HT-29 (cell line): ENCODE measurements at regions not wholly inside any gene's neighbourhood (a gene's known extent, or its start where the extent isn't known, plus 50 kb on each side); places are given as distances from the start of the nearest gene placed in this dataset.

Experiments
- DNase-seq: peaks from one replicate; pipeline ENCODE4 v3.0.0-alpha.2; 2015; ENCODE audit warnings: low spot score

DNA sequence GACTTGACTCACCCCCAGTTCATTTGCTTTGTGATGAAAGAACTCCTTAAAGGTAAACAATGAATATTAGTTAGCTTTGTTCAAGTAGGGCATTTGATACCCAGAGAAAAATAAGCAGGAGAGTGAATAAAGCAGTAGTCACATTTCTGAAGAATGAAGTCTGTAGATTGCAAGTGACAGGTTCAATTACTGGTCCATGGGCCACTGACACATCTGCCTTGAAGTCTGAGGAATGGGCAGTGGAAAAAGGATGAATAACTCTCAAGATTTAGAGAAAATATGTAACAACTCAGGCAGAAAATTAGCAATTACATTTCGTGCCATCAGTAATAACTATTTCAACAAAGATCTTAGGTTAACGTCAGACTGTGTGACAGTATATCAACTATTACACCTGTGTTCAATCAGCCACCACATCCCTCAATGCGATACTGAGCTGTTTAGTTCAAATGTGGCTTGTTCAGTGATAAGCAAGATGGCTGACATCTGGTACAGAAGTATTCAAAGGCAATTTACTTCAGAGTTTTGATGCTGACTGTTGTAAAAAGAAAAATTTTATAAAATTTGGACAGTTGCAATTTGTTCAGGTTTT, 1890.7 kb upstream of the NUDT12 start:
- DNase-seq = no peak

GRCh38 chr5:105448271-105448670, 1885.7 kb upstream of the NUDT12 start:
- DNase-seq = no peak

GRCh38 chr5:105430516-105430915, 1867.9 kb upstream of the NUDT12 start:
- no peak for DNase-seq

DNA sequence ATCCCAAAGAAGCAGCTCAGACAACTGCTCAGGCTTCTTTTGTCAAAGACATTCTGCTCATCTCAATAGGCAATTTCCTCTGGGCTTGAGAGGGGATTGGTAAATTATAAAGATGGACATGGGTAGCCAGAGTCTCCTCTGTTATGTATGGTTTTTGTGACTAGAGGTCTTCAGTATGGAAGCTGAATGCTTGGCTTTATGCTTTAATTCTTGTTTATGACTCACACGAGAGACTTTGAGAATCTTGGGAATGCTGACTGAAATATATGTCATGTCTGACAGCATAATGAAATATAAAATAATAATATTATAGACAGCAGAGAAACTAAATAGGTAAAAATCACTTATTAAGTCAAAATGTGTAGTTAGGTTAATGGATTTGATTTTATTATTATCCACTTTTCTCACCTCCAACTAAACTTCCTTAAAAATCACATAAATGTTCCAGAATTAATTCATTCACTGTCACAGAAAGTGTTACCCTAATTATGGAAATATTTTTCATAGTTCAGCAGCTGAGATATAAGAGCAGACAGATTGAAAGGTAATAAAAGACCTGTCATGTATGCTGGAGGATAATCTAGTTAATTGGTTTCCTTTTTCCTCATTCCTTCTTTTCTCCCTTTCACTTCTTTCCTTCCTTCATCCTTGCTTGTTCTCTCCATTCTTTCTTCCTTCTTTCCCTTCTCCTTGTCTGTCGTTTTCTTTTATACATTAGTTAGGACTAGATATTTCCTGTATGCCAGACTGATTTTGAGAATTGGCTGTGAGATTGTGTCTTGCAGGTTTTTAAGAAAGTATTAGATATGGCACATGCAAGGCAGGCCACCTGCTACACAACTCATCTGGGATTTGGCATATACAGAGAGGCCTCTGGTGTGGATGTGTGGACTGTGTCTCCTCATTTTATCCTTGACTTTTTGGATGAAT, 1866.1 kb upstream of the NUDT12 start:
- DNase-seq = no peak

DNA sequence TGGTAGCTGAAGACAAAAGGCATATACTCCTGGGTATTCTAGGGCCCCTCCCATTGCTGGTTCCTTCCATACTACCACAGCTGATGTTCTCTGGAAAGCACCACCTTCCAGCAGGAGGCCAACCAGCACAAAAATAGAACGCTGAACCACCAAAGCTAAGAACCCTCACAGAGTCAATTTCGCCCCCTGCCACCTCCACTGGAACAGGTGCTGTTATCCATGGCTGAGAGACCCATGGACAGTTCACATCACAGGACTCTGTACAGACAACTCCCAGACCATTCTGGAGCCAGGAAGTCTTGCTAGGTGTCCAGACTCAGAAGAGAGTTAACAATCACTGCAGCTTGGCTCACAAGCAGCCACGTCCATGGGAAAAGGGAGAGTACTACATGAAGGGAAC, 1851.5 kb upstream of the NUDT12 start:
- no peak for DNase-seq

DNA sequence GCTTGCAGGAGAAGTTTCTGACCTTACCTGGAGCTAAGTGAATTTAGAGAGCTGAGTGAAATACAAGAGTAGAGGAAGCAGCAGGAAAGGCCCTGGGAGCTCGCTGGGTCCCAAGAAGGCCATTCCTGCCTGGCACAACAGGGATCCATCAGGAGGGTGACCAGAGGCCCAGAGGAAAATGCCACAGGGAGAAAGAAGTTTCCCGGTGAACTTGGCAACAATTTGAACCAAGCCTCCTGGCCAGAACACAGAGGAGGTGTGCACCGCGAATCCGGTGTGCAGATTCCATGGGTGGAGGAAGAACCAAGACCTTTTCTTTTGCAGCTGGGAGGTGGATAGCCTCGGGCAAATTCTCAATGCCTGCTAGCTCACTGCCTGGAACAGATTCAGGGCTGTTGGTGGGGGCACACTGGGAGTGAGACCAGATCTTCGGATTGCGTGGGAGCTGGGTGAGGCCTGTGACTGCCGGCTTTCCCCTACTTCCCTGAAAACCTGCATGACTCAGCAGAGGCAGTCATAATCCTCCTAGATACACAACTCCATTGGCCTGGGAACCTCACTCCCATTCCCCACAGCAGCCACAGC, 1850.9 kb upstream of the NUDT12 start:
- DNase-seq = no peak

DNA sequence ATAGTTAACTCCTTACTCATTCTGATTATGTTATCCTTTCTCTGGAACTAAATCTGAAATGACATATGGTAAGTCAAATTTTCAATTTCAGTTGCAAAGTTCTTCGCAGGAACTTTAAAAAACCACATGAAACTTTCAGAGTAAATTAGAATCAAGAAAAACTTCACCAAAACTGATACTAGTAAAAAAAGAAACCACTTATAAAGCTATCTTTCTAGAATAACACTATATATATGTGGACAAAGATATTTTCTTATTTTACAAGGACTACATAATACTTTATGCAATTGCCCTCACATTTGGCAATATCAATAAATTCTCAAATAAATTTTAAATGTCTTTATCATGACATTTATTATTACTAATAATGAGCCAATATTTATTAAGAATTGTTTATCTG, 1847.1 kb upstream of the NUDT12 start:
- DNase-seq = no peak

DNA sequence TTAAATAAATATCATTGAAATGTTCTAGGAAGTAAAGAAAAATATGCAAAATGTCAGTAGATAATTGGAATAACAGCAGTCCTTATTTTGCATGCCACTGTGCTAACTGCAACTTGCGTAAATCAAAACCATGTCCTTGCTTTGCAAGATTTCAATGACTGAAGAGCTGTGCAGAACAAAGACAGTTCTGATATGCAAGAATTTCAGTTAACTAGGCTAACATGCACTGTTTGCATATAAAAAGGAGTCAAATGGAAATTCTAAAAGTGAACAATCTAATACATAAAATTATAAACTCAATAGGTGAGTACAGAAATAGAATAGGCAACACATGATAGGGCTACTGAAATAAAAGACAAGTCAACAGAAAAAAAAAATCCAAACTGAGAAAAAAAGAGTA, 1844.6 kb upstream of the NUDT12 start:
- no peak for DNase-seq

- DNase-seq = no peak
Measured at GRCh38 chr5:105397749-105398148, 1835.2 kb upstream of the NUDT12 start.

DNA sequence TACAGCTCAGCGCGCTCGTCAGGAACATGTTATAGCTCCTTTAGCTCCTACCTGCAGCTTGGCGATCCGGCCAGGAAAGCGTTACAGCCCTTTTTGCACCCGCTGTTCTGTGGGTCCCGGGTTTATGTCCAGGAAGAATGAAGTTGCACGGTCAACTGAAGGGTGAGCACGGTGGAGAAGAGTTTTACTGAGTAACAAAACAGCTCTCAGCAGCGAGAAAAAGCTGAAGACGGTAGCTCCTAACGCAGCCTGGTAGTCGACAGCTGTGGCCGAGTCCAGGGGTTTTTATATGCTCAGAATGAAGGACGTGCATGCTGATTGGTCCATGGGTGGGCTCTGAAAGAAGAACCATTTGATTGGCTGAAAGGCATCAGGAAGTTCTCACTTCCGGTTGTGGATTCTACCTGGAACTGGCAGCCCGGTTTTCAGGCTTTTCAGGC, 1830.1 kb upstream of the NUDT12 start:
- no peak for DNase-seq

DNA sequence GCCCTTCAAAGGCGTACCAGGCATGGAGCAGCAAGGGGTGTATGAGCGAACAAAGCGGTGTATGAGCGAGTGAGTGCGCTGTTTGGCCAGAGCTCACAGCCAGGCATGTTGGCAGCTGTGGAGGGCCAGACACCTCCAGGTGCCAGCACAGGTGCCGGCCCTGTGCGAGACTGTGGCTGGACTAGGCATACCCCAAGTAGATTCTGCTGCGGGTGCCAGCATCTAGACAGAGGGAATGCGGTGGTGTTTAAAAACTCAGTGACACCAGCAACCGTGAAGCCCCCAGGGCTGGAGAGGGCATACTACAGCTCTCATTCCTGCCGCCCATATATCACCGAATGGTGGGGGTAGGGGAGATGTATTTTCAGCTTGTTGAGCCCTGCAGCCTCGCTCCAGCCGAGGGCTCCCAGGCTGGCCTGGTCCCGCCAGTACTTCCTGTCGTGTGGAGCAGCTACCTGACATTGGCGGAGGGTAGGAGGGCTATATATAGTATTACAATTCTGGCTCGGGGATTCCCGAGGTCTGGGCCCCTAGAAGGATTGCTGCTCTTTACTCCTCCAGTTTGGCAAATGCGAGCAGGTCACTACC, 1829.6 kb upstream of the NUDT12 start:
- no peak for DNase-seq

DNA sequence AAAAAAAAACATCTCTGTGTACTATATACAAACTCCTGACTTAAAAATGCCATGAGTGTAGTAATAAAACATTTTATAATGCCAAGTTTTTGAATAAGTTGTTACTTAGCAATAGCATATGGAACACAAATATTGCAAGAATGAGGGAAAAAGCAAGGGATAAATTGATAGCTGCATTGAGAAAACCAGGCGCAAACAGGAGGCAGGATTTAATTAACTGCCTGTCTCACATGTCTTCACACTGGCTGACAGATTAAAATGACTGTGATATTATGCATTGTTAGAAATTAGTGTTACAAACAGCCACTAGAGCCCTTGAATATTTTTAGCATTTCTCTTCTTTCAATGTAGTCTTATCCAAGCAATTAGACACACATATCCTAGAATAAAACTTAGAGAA, 1817.5 kb upstream of the NUDT12 start:
- no peak for DNase-seq

GRCh38 chr5:105371169-105371568, 1808.6 kb upstream of the NUDT12 start:
- no peak for DNase-seq

DNA sequence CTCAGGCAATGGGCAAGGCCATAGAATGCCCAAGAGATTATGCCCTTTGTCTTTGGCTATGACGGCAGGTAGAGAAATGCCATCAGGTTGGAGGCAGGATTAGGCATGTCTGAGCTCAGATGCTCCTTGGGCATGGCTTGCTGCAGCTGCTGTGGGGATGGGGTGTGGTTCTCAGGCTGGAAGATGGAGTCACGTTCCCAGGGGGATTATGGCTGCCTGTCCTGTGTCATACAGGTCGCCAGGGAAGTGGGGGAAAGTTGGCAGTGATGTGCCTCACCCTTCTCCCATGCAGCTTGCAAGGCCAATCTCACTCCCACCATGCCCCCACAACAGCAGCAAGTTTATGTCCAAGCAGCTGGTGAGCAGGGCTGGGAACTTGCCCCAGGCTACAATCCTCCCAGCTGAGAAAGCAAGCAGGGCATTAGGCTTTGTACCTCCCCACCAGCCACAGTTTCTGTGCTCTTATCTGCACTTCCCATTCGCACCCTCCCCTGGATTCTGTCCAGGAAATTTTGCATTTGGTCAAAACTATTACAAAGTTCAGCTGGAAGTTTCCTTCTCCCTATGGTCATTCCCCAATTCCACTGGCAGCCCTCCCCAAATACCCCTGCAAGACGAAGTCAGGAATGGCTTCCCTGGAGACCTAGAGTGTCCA, 1788.0 kb upstream of the NUDT12 start:
- DNase-seq = no peak

GRCh38 chr5:105331558-105331957, 1769.0 kb upstream of the NUDT12 start:
- no peak for DNase-seq

DNA sequence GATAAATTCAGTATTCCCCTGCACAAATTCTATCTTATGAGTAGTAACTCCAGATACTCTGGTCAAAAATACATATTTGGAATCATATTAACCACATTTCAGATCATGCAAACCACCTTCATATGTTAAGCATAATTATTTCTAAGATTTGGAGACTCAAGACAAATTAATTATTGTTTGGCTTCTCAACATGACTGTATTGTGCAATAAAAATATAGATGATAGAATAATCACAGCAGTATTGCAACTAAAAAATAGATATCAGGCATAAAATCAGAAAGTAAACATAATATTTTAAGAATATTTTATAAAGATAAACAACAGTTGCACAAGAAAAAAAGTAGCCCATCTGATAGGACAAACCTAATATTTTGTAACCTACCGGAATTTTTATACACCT, 1767.6 kb upstream of the NUDT12 start:
- DNase-seq = no peak

GRCh38 chr5:105304859-105305258, 1742.3 kb upstream of the NUDT12 start:
- DNase-seq = no peak

DNA sequence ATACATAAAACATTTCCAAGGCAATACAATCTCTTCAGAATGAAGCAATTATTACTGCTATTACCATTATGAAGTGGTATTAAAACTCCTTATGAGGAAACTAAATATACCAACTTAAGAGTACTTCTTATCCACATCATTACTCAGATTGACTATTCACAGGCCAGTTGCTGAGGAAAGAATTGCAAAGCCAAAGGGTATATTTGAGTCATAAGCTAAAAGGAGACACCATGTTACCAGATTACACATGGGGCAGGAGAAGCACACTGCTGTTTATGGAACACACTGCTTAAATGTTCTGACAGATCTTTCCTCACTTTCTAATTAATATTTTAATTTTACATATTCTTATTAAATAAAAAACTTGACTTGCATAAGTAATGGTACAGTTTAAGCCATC, 1726.4 kb upstream of the NUDT12 start:
- no peak for DNase-seq

- no peak for DNase-seq
Measured at GRCh38 chr5:105283134-105283533, 1720.5 kb upstream of the NUDT12 start.

- no peak for DNase-seq
Measured at GRCh38 chr5:105274079-105274478, 1711.5 kb upstream of the NUDT12 start.

DNA sequence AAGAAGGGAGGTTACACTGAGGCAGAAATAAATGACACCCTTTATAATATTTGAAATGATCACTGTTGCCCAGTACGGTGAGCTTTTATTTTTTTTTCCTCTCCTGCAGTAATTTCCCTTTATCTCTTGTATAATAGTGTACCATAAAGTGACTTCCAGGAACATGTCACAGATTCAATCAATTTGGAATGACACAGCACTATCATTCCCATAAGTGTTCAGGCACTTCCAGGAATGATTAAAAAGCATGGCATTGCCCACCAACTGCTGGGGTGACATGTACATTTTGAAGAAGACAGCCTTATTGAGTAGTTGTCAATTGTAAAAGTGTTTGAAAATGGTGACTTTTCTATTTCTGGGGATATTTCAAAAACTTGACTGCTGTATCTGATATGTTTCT, 1700.9 kb upstream of the NUDT12 start:
- DNase-seq = no peak
